Retina (tissue), 1 donor: ENCODE measurements at regions not wholly inside any gene's neighbourhood (a gene's known extent, or its start where the extent isn't known, plus 50 kb on each side); places are given as distances from the start of the nearest gene placed in this dataset.
"Not testable (repeated sequence)": the region's sequence is repeated elsewhere in the genome, so short reads cannot be mapped to it uniquely, and the experiment has no call there.

ENCODE experiments used
- DNase-seq: peaks from one replicate; pipeline ENCODE4 v3.0.0-alpha.2; 2016

DNA sequence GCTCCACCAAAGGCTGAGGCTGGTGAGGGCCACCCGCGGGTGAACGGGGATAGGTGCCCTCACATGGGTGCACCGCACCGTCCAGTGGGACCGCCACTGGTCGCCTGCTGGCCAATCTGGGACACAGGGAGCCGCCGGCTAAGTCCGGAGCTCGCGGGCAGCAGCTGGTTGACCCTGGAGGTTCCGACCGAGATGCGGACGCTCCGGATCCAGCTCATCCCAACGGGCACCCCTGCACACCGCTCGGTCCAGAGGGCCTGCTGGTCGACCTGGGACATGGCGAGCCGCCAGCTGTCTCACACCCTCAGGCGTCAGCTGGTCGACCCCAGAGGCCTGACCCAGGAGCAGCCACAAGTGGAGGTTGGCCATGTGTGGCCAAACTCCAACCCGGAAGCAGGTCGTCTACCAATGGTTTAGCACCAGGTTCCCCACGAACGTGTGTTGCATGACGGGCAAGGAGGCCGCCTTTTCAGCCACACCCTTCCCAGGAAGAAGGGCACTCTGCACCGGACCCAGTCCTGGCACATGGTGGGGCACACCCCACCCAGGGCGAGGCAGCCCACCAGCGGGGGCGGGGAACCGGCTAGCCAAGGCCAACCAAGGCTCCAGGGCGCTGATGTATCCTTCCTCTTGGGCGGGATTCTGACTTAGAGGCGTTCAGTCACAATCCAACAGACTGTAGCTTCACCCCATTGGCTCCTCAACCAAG, 746.0 kb upstream of the DEFB115 start:
- DNase-seq = no peak

DNA sequence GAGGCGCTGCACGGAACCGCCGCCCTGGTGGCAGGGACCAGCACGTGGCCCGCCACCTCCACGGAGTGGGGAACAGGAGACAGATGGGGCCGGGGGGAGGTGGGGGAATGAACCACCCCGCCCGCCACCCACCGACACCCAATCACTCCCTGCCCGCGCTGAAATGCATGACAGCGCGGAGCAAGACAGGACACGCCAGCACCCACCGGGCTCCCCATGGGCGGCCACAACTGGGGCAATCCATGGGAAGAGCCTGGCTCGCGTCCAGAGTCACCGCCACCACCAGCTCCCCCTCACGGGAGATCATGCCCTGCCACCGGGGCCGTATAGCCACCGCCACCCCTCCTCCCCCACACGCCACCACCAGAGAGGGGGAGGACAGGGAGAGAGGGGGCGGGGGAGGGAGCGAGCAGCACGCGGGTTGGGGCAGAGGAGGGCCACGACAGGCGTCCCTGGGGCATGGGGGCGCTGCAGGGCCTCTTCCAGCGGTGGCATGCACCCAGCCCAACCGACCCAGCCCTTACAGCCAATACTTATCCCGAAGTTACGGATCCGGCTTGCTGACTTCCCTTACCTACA, 744.3 kb upstream of the DEFB115 start:
- no peak for DNase-seq

DNA sequence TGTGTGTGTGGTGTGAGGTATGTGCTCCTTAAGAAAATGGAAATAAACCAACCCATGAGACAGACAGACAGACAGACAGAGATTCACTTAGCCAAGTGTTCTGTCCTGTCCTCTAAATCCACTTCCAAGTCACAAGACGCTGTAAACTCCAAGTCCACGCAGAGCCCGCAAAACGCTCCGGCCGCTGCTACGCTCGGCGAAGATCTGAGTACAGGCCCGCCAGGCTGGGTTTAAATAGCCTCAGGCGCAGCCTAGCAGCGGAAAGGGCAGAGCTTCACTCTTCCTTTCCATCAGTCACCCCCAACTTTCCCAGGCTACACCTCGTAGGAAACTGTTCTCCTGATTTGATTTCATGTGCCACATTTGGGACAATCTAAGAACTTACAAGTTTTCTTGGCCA, 741.5 kb upstream of the DEFB115 start:
- DNase-seq = not testable (repeated sequence)

DNA sequence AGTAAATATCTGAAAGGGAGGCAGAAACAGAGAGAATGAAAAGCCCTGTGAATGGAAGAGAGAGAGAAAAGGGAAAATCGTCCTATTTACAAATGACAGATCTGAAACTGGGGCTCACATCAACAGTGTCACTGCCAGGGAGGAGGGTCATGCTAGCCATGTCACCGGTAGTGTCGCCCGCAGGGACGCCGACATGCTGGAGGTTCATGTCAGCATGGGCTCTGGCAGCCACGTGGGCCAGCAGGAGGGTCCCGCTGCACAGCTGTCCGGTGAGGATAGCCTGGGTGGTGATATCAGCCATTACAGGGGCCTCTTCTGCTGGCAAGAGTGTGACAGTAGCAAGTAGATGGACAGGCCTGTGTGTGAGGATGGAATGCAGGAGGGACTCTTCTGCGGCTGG, 738.6 kb upstream of the DEFB115 start:
- not testable (repeated sequence) for DNase-seq

DNA sequence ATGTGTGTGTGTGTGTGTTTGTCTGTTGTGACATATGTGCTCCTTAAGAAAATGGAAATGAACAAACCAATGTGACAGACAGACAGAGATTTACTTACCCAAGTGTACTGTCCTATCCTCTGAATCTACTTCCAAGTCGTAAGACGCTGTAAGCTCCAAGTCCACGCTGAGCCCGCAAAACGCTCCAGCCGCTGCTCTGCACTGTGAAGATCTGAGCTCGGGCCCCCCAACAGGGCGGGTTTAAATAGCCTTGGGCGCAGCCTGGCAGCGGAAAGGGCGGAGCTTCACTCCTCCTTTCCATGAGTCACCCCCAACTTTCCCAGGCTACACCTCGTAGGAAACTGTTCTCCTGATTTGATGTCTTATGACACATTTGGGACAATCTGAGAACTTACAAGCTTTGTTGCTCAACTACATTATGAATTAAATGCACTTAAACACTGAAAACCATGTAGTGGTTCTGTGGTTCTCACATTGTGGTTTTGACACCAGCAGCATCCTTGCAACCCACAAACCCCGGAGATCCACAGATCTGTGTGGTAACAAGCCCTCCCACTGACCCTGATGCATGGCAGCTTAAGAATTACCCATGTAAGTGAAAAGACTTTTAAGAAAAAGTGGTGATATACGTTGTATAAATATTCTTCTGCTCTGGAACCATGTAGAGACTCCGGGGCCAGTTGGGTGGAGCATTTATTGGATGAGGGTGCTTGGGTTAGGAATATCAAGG, 735.6 kb upstream of the DEFB115 start:
- DNase-seq = not testable (repeated sequence)

DNA sequence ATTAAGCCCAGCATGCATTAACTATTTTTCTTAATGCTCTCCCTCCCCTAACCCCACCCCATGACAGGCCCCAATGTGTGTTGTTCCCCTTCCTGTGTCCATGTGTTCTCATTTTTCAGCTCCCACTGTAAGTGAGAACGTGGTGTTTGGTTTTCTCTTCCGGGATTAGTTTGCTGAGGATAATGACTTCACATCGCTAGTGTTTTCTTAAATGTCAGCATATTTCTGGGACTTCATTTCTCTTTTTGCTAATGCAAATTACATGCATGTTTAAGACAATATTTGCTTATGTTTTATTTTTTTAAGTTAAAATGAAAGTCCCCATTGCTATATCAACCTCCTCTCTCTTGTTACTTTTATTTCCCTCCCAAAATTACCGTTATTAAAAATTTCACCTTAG, 733.3 kb upstream of the DEFB115 start:
- not testable (repeated sequence) for DNase-seq

DNA sequence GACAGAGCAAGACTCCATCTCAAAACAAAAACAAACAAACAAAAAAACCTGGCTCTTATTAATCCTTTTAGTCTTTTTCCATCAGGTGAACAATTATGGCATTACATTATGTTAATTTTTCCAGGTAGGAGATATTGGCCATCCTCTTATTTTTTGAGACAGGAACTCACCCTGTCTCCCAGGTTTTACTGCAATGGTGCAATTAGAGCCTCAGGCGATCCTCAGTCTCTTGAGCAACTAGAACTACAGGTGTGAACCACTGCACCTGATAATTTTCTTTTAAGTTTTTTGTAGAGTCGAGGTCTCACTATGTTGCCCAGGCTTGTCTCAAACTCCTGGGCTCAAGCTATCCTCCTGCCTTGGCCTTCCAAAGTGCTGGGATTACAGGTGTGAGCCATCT, 732.7 kb upstream of the DEFB115 start:
- not testable (repeated sequence) for DNase-seq

DNA sequence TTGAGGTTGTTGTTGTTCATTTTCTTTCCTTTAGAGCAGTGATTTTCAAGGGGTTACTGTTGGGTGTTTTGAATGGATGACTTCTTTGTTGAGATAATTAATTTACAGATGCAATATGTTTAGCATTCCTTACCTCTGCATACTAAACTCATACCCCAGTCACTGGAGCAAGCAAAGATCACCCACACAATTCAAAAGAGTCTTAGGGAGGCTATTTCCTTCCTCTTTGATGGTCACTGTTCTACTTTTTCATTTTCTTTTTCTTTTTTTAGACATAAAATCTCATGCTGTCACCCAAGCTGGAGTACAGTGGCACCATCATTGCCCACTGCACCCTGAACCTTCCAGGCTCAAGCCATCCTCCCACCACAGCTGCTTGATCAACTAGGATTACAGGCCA, 723.8 kb upstream of the DEFB115 start:
- DNase-seq = not testable (repeated sequence)

DNA sequence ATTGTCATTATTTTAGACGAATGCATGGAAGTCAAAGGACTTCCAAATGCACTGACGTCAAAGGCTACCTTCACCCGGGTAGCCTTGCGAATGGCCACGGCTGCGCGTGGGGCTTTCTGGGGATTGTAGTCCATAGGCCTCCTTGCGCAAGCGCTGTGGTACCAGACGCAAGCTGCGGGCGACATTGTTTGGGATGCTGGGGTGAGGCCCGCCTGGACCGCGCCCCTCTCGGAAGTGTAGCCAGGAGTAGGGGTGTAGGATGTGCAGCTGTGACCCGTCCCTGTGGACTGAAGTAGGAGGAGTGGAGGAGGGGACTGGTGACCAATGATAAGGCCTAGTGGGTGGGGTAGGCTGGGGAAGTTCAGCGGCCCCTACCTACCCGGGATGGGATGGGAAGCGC, 720.0 kb upstream of the DEFB115 start:
- peak; percentile 56 for DNase-seq

DNA sequence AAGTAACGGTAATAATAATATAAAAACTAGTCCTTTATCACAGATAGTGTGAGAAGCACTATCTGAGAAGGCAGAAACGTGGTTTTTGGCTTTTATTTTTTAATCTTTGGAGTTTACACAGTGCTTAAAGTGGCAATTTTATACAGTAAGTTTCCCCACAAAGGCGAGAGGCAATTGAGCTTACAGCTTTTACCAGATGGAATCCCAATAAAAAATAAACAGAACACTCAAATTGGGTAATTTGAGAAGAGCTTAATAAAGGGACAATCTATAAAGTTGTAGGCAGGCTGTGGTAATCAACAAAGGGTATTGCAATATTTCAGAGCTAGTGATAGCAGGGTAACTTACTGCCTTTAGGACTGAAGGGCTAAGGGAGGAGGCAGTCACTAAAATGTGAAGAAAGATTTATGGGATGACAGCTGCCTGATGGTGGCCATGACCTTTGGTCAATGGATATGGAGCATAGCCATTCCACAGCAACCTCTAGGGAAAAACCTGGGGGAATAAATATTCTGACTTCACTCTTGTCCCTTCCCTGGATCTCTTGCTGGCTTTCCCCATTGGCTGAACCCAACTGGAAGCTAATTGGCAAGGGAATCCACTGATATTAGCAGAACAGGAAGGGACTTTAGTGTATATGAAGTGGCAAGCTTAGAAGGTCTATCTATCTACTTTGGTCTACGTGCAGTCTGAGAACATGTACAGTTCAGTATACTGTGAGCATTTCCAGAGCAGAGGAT, 717.0 kb upstream of the DEFB115 start:
- not testable (repeated sequence) for DNase-seq

DNA sequence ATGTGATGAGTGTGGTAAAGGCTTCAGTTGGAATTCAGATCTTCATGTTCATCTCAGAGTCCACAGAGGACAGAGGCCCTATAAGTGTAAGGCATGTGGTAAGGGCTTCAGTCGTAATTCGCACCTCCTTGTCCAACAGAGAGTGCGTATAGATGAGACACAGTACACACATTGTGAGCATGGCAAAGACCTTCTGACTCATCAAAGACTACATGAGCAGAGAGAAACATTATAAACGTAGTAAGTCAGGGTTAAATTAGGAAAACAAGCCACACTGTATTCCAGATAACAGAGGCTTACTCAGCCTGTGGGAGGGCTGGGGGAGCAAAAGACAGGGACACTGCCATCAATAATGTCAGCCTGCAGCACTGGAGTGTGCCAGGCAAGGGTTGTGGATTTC, 706.2 kb upstream of the DEFB115 start:
- DNase-seq = not testable (repeated sequence)

DNA sequence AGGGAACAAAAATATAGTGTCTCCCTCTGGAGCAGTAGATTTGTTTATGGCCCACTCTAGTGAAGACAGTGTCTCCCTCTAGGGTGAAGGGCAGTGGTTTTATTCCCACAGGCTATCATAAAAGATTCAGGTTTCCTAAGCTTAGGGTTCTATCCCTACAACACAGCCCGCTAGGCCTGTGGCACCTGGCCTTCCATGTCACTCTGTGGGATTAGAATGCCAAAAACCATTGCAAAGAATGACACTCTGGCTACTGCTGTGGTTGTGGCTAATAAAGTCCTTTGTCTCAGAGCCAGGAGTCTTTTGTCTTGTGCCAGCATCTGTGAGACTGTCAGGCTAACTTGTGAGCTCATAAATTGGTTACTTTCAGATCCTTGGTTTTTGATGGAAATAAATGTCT, 700.7 kb upstream of the DEFB115 start:
- DNase-seq = not testable (repeated sequence)

DNA sequence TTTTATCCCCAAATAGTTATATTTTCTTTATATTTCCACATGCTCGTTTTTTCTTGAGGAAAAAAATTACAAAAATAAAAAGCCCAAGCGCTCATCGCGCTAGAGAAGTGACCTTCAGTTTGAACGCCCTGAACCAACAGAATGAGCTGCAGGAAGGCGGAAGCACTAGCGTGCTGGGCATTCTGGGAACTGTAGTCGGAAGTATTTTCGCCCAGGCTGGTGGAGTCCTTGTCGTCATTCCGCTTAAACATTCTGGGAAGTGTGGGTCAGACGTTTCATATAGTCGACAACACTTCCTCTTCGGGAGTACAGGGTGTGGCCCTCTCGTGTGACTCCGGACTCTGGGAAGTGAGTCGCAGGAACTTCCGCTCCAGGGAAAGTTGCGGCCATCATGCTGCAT, 692.4 kb upstream of the DEFB115 start:
- DNase-seq = not testable (repeated sequence)

DNA sequence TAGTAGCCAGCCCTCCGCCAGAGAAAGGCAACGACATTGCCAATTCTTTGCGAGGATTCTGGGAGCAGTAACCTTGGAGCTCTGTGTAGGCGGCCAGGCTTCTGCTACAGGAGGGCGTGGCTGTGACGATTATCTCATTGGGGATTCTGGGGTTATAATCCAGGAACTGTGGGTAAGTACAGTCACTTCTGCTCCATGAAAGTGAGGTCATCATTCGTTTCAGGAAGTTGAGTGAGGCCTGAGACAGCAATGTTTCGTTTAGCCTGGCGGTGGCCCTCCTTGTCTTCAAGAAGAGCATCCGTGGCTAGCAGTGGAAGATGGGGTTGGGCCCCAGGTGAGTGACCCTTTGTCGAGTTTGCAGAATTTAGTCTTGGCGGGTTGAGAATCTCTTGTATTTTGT, 687.6 kb upstream of the DEFB115 start:
- DNase-seq = not testable (repeated sequence)

DNA sequence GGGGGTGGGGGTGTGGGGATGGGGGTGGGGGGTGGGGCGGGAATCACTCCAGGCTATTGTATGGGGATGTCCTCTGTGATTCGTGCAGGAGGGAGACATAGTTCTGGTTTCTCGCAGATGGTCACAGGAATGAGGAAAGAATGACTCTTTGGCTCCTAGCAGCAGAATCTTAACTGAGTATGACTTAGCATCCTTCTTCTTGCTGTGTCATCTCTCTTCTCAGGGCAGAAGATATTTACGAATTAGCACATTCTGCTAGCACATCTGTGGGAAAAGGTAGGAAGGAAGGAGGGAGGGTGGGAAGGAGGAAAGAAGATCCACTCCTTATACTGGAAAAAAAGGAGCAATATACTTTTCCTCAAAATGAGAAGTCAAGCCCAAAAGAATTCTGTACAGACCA, 686.8 kb upstream of the DEFB115 start:
- DNase-seq = not testable (repeated sequence)

DNA sequence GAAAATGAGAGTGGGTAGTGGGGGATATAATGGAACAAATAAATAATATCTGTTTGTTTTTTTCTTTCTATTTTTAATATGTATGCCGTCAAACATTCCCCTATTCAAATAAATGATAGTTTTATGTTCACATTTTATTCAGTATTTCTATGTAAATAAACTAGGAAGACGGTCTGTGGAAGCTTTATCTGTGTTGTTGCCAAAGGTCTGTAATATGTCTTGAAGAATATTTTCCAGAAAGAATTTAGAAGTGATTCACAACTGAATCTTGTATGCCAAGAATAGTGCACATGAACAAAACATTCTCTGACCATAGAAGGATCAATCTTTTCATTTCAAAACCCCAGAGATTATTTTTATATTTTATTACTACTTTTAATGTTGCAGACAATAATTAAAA, 683.1 kb upstream of the DEFB115 start:
- not testable (repeated sequence) for DNase-seq

DNA sequence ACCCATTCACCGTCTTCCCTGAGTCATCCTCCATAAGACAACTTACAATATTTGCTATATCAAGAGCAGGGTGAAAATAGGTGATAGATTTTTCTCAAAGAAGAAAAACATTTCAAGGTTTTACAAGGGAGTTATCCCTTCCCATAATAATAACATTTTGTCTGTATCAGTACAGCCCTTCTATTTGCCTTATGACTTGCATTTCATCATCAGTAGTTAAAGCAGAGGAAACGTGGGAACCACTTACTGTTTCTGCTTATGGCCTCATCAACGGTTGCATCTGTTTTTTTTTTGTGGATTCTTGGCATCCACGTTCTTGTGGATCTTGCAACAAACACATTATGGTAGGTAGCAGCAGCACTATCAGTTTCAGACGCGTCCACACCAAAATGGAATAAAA, 678.4 kb upstream of the DEFB115 start:
- DNase-seq = not testable (repeated sequence)

DNA sequence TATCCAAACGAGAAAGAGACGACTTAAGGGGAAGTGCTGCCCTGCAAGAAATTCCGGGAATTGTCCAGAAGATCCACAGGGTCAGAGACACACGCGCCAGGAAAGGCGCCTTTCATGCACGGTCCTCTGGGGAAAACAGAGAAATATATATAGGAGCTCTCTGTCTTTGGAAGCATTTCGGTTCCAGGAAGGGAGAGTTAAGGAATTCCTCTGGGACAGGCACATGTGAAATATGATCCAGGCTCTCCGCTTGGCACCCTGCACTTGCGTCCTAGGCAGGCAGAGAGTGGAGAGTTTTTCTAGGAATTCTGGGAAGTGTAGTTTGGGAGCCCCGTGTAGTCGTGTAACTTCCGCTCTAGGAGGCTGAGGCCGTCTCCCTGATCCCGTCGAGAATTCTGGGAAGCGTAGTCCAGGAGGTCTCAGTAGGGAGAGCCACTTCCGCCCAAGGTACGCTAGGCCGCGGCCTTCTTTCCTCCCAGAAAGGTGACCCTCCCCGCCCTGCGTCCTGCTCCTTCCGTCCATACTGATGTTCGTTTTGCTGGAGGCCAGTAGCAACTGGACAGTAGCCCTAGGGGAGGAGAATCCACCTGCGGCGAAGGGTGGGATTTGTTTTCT, 677.5 kb upstream of the DEFB115 start:
- DNase-seq = peak; percentile 76

DNA sequence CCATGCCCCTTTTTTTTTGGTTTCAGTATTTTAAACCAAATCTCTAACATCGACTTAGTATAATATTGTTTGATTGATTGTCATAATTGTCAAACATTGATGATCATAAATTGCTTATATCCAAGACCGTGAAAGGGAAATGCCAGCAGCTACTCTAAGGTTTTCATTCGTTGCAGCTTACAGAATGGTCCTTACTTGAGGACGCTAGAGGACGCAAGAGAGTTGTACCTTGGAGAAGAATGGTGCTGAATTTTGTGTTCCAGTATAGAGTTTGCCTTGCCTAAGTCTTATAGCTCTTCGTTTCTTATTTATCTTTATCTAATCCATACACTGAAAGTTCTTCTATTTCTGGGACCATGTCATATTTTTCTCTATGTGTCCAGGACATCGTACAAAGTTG, 675.6 kb upstream of the DEFB115 start:
- DNase-seq = not testable (repeated sequence)

DNA sequence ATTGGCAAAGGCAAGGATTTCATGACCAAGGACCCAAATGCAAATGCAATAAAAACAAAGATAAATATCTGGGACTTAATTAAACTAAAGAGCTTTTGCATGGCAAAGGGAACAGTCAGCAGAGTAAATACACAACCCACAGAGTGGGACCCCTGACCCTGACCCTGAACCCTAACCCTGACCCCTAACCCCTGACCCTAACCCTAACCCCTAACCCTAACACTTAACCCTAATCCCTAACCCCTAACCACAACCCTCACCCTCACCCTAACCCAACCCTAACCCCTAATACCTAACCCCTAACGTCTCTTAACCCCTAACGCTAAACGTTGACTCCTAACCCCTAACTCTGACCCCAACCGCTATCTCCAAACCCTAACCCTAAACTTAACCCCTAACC, 673.1 kb upstream of the DEFB115 start:
- DNase-seq = not testable (repeated sequence)

DNA sequence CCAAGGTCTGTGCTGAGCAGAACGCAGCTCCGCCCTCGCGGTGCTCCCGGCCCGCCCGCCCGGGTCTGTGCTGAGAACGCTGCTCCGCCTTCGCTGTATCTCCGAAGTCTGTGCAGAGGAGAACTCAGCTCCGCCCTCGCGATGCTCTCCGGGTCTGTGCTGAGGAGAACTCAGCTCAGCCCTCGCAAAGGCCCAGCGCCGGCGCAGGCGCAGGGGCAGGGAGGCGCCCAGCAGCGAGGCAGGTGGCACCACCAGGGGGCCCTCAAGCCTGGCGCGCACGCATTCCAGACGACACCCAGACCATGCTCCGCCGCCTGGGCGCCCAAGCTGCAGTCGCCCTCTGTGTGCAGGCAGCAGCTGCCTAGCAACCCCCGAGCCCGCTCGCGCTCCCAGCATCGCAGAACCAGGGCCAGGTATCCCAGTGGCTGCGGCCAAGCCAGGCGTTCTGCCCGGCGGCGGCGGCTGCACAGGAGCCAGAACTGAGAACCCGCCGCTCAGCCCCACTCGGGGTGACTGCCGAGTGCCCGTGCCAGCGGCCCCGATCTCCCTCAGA, 672.1 kb upstream of the DEFB115 start:
- peak; percentile 82 for DNase-seq

DNA sequence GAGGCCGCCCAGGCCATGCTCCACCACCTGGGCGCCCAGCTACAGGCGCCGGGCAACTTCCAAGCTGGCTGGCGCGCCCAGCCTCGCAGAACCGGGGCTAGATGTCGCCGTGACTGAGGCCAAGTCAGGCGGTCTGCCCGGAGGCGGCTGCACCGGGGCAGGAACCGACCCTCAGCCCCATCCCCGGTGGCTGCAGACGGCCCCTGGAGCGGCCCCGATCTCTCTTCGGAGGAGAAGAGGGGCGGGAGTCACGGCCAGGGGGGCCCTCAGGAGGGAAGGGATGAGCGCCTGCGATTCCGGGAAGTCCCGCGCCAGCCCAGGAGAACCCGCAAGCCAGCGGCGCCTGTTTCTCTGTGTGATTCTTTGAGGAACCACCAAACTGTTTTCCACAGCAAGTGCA, 671.3 kb upstream of the DEFB115 start:
- DNase-seq = peak; percentile 30

DNA sequence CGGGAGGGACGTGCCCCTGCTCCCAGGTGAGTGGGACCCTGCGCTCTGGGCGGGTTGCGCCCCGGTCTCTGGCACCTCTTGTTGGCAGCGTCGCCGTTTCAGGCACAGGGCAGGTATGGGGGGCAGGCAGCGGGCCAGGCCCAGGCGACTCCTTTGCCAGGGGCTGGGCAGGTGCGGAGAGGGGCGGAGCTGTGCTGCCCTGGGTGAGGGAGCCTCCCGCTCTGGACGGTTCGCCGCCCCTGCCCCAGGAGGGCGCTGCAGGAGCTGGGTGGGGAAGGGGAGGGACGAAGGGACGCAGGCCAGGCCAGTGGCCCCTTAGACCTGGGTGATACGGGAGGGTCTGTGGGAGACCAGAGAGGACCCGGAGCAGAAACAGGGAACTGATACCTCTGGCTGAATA, 663.9 kb upstream of the DEFB115 start:
- no peak for DNase-seq
